ENCODE measurements at regions not wholly inside any gene's neighbourhood (a gene's known extent, or its start where the extent isn't known, plus 50 kb on each side); places are given as distances from the start of the nearest gene placed in this dataset.
"Not testable (repeated sequence)": the region's sequence is repeated elsewhere in the genome, so short reads cannot be mapped to it uniquely, and the experiment has no call there.

DNA sequence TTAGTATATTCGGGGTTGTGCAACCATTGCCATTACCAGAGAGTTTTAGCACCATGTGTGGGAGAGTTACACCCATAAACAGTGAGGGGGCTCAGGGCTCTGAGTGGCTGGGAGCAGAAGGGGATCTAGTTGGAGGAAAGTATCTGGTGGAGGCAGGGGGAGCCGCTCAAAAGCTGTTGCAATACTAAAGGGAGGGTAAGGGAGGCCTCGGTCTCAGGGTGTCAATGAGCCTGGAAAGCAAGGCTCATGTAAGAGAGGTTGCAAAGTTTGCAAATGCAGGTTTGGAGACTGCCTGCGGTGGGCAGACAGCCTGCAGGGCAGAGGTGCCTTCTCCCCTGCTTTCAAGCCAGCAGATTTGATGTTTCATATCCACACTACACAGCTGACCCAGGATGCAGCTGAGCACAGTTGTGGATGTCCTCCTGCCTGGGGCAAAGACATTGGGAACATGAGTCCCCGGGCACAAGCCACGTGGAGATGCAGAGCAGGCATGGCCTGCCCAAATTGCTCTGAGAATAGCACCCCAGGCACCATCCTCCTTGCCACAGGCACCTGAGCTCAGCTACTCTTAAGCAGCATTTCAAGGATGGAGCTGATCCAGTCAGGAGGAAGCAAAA lies 181.4 kb downstream of the TLE3 start:
- DNase-seq (ENCODE audit: low read depth in 2 of 2): no peak

DNA sequence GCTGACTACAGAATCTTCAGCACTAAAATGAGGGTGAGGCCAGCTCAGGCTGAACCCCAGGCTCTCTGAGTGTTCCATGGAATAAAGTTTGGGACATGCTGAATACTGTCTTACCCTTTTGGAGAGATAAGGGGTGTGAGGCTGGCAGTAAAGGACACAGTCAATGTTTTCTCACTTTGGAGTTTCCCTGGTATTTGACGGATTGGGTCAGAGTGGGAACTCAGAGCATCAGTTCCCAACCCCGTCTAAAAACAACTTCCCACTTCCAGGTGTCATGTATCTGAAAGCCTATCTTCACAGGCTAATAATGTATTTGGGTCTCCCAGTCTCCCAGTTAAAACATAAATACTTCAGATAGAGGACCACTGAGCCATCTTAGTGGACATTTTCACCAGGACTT lies 180.7 kb downstream of the TLE3 start:
- DNase-seq (ENCODE audit: low read depth in 2 of 2): no peak

- DNase-seq (ENCODE audit: low read depth in 2 of 2): no peak
Observed at GRCh38 chr15:69919816-69920215, 177.9 kb downstream of the TLE3 start.

GRCh38 chr15:69920221-69920620 lies 177.5 kb downstream of the TLE3 start:
- no peak for DNase-seq (ENCODE audit: low read depth in 2 of 2)

- no peak for DNase-seq (ENCODE audit: low read depth in 2 of 2)
Observed at GRCh38 chr15:69921626-69922619, 175.8 kb downstream of the TLE3 start.

DNA sequence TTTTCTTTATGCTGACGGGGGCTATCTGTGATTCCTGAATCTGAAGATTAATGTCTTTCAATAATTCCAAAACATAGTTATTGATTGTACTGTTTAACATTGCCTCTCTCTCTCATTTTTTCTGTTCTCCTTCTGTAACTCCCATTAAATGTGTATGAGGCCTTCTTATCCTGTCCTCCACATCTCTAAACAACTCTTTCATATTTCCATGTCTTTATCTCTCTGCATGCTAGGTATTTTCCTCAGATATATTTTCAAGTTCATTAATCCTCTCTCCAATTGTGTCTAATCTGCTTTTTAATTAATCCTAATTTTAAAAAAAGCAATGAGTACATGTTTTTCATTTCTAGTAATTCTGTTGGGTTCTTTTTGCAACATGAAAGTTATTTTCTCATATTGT lies 173.2 kb downstream of the TLE3 start:
- DNase-seq (ENCODE audit: low read depth in 2 of 2): no peak

DNA sequence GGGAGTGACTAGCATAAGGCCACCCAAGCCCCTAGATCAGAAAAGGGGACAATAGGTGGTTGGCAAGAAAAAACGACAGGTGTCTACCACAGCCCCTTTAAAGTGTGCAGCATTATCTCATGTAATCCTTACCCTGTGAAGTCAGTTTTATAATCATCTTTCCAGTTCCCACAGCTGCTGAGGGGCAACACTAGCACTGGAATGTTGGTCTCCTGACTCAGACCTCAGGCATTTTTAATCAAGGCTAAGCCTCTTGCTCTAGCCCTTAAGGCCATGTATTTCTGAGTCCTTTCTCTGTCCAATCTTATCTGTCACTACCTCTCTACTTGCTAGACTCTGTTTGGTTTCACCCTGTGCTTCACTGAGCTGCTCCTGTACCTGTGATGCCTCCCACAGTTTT lies 171.7 kb downstream of the TLE3 start:
- no peak for DNase-seq (ENCODE audit: low read depth in 2 of 2)

- DNase-seq (ENCODE audit: low read depth in 2 of 2): no peak
Observed at GRCh38 chr15:69926721-69927120, 171.0 kb downstream of the TLE3 start.

- not testable (repeated sequence) for DNase-seq (ENCODE audit: low read depth in 2 of 2)
Observed at GRCh38 chr15:69928890-69929289, 168.8 kb downstream of the TLE3 start.

DNA sequence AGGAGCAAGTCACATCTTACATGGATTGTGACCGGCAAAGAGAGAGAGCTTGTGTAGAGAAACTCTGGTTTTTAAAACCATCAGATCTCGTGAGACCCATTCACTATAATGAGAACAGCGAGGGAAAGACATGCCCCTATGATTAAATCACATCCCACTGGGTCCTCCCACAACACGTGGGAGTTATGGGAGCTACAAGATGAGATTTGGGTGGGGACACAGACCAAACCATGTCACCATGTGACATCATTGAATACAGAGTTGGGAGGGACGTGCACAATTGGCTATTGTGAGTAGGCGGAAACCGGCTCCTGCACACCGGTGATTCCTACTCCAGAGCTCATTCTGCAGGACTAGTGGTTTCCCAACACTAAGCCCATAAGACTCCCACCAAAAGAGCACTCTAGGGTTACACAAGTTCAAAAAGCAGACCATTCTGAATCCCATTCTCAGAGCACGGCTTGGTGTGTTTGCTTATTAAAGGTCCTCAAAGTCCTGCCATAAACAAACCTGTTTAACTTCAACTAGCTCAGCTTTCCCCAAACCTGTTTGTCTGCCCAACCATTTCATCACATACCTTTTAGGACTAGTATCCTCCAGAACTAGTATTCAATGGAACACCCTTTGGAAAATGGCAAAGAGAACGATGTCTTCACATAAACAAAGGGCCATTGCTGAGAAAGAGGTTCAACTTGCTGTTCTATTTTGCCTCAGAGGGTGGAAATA lies 167.6 kb downstream of the TLE3 start:
- DNase-seq (ENCODE audit: low read depth in 2 of 2): no peak

DNA sequence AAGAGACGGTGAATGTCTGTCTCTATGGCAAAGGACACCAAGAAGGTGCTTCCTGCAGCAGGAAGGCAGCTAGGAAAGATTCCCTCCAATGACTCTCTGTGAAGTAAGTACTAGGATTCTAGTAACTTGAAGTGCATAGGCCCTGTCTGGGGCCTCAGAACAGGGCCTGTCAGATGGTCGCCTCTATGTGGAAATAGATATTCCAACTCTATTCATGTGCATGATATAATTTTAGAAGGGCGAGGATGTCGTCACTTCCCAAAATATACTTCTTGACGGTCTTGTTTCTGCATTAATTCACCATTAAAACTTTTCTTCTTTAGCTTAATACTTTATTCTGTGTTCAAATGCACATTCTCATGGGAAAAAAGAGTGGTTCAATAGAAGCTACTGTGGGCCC lies 167.0 kb downstream of the TLE3 start:
- no peak for DNase-seq (ENCODE audit: low read depth in 2 of 2)

GRCh38 chr15:69931156-69931555 lies 166.6 kb downstream of the TLE3 start:
- no peak for DNase-seq (ENCODE audit: low read depth in 2 of 2)

GRCh38 chr15:69934607-69935006 lies 163.1 kb downstream of the TLE3 start:
- no peak for DNase-seq (ENCODE audit: low read depth in 2 of 2)

GRCh38 chr15:69939513-69940440 lies 157.9 kb downstream of the TLE3 start:
- DNase-seq (ENCODE audit: low read depth in 2 of 2): no peak

- no peak for DNase-seq (ENCODE audit: low read depth in 2 of 2)
Observed at GRCh38 chr15:69940441-69941300, 157.0 kb downstream of the TLE3 start.

- DNase-seq (ENCODE audit: low read depth in 2 of 2): no peak
Observed at GRCh38 chr15:69941301-69941605, 156.5 kb downstream of the TLE3 start.

DNA sequence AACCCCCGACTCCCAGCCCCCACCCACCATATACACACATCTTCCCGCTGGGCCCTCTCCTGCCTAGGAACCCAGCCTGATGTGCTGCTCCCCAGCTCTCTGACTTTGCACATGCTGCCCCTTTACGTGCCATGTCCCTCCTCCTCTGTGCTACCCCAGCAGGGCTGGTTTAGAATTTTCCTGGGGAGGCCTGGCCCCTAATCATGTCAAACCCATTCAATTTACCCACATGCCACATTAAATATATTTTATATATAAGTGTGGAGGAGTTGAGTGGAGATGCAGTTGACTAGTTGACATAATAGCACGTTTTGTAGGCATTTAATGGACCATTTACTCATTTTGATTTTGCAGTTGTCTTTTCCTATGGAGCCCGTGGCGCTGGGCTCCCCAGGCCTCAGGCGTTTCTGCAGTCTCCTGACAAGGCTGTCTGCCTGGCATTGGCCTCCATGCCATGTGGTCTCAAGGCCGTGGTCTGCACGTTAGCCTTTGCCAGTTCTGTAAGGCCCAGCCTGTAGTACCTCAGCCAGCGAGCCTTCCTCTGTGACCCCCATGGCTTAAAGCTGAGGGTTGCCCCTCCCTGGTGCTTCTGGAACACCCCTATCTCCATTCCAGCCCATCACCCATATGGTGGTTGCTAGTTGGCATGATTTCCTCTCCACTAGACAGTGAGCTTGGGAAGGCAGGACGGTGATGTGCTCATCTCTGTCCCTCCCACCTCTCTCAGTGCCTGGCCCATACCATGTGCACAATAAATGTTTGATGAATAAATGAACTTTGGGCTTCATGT lies 155.8 kb downstream of the TLE3 start:
- DNase-seq (ENCODE audit: low read depth in 2 of 2): no peak

DNA sequence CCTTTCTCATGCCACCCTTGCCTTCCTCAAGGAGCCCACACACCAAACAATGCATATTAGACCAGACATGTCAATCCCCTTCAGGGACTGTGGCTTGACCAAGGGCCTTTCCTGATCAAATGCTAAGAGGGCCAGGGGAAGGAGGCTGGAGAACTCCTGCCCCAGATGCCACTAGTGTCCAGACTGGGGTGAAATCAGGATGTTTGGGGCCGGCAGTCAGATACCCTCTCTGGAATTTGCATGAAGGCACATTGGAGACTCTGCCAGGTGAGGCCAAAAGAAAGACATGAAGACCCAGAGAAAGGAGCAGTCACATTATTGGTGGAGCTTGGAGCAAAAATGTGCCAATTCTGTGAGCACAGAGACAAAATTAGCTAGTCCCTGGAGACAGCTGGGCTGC lies 154.1 kb downstream of the TLE3 start:
- no peak for DNase-seq (ENCODE audit: low read depth in 2 of 2)

DNA sequence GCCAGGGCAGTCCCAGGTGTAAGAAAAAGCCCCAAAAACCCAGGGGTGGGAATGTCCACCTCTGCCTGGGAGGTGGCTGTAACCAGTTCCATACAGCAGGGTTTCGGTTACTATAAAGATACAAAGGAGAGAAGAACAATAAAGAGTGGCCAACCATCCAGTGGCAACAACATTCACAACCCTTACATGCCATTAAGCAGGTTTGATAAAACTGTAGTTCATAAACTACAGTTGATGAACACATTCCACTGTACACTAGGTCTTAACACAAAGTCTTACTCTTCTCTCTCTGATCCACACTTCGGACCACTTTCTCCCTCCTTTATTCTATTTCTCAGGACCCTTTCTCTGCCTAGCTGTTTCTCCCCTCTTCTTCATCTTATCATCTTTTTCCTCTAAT lies 152.0 kb downstream of the TLE3 start:
- no peak for DNase-seq (ENCODE audit: low read depth in 2 of 2)

DNA sequence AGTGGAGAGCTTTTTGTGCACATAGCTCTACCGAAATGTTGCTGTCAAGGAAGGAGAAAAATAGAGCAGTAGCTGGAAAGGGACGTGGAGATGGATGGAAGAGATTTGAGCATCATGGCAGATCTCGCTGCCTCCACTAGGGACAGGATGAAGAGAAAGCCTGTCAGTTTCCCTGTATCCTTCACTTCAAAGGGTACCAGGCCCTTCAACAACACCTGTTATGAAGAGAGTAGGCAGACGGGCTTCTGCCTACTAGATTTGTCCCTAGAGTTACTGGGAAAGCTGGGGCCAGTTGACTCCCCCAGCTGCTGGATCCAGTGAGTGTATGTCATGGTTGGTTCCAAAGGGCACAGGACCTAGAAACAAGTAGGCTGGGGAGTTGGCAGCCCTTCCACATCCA lies 150.8 kb downstream of the TLE3 start:
- no peak for DNase-seq (ENCODE audit: low read depth in 2 of 2)
